ENCODE measurements at regions not wholly inside any gene's neighbourhood (a gene's known extent, or its start where the extent isn't known, plus 50 kb on each side); places are given as distances from the start of the nearest gene placed in this dataset.

GRCh38 chr9:87803166-87803565 lies 77.2 kb downstream of the CTSL start:
- TF ChIP-seq, protein P1, sequence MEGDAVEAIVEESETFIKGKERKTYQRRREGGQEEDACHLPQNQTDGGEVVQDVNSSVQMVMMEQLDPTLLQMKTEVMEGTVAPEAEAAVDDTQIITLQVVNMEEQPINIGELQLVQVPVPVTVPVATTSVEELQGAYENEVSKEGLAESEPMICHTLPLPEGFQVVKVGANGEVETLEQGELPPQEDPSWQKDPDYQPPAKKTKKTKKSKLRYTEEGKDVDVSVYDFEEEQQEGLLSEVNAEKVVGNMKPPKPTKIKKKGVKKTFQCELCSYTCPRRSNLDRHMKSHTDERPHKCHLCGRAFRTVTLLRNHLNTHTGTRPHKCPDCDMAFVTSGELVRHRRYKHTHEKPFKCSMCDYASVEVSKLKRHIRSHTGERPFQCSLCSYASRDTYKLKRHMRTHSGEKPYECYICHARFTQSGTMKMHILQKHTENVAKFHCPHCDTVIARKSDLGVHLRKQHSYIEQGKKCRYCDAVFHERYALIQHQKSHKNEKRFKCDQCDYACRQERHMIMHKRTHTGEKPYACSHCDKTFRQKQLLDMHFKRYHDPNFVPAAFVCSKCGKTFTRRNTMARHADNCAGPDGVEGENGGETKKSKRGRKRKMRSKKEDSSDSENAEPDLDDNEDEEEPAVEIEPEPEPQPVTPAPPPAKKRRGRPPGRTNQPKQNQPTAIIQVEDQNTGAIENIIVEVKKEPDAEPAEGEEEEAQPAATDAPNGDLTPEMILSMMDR (conservative IDR thresholded peaks at IDR 0.05; ENCODE audit: low read depth, low read length): no peak
- DNase-seq (ENCODE audit: low read depth): no peak
- H3K4me3 ChIP-seq (ENCODE audit: low read depth, low read length): no peak overlapping the region

DNA sequence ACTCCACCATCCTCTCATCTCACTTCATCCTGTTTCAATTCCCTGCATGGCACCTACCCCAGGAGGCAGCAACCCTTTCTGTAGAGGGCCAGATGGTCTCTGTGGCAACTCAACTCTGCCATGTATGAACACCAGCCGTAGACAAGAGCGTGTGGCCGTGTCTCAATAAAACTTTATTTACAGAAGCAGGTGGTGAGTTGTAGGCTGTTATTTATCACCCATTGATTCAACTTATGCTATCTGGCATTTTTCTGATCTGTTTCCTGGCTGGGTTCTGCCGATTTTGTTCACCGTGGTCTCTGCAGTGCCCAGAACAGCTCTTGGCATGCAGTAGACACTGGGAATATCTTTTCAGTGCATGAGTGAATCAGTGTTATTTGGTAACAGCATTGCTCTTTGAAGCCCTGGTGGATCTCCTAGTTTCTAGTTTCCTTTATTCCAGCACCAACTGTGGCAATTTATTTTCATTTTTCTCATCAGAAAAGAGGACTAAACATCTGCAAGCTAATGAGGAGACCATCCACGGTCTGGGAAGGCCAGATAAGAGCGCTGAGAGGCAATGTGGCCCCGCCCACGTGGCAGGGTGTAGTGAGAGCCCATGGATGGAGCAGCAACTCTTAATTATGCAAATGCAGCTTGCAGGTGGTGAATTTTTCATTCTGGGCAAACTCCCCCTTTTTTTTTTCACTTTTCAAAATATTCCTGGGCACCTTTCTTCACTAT lies 77.9 kb downstream of the CTSL start:
- TF ChIP-seq, protein P1 (conservative IDR thresholded peaks at IDR 0.05; ENCODE audit: low read depth, low read length): no peak
- no peak overlapping the region for H3K4me3 ChIP-seq (ENCODE audit: low read depth, low read length)
- no peak for DNase-seq (ENCODE audit: low read depth)

DNA sequence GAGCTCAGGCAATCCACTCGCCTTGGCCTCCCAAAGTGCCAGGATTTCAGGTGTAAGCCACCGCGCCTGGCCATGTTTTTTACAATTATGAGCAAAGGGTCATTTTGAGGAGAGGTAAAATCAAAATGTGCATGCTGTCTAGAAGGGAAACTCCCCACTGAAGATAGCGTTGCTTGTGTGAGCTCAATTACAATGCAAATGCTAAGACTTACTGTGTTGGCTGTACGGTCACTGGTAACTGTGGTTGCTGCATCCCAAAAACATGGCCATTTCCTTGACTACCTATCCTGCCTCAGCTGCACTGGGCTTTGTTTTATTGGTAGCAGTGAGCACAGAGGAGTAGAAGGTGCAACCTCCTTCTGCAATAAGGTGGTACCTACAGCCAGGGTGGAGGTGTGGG lies 77.4 kb upstream of the SPATA31E1 start:
- TF ChIP-seq, protein P1 (conservative IDR thresholded peaks at IDR 0.05; ENCODE audit: low read depth, low read length): no peak
- no peak overlapping the region for H3K4me3 ChIP-seq (ENCODE audit: low read depth, low read length)

DNA sequence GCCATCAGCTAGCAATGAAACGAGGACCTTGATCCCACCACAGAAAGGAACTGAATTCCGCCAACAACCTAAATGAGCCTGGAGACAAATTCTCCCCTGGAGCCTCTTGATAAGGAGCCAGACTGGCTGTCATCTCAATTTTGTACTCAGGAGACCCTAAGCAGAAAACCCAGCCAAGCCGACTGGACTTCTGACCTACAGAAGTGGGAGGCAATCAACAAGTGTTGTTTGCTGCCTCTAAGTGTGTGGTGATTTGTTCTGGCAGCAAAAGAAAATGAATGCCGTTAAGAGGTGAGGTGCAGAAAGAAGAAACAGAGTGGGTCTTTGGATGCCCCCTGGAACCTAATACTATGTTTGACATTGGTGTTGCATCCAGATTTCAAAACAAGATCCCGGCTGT lies 72.7 kb upstream of the SPATA31E1 start:
- no peak for DNase-seq (ENCODE audit: low read depth)
- TF ChIP-seq, protein P1 (conservative IDR thresholded peaks at IDR 0.05; ENCODE audit: low read depth, low read length): no peak

More for the DNA sequence above, 77.4 kb upstream of the SPATA31E1 start:
- DNase-seq (ENCODE audit: low read depth): no peak

DNA sequence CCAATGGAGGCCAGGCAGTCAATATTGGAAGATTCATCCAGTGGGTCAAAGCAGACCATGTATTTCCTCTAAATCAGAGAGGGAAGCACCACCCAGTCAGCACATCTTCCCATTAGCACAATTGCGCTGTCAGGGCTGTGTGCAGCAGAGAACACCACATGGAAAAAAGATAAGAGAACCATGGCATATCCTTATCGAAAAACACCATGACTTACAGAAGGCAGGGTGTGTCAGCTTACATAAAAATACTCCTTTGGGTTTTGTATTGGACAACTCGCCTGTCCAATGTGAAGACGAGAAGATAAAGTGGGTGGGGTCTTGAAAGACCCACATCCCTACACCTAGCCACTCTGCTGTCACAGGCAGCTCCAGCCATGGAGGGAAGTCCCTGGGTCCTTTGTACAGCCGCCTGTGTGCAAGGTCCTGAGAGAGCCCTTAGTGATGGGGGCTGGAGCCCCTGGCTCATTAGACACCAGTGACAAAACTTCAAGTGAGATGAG lies 71.9 kb upstream of the SPATA31E1 start:
- no peak for DNase-seq (ENCODE audit: low read depth)
- no peak overlapping the region for H3K4me3 ChIP-seq (ENCODE audit: low read depth, low read length)
- TF ChIP-seq, protein P1 (conservative IDR thresholded peaks at IDR 0.05; ENCODE audit: low read depth, low read length): no peak

More for the DNA sequence above, 72.7 kb upstream of the SPATA31E1 start:
- no peak overlapping the region for H3K4me3 ChIP-seq (ENCODE audit: low read depth, low read length)

DNA sequence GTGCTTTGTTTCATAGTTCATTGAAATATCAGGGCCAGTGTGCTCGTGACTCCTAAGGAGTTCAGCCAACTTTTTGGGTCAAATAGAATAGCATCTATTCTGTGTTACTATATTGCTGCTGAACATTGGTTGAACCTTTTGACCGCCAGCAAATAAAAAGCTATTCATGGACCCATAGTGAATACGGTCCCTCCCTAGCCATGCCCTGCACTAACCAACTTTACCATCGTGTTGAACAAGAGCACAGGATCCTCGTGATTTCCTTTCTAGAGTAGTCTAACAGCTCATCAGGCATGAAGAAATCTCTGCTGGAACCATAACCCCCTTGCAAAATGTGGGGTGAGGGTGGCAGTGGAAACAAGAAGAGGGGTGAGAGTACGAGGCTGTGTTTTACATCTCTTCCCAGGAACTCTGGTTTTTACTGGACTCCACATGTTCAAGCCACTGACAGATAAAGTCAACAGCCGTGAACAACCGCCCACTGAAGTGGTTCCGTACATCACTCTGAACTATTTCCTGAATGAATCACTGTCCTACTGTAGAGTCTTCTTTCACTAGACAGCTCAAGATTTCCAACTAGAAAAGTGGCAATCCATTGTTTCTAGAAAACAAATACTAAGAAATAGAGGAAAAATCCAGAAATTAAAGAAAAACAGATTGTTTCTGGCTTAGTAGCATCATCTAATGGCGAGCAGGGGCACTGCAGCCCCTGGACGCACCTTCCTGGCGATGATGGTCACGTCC lies 70.1 kb upstream of the SPATA31E1 start:
- TF ChIP-seq, protein P1 (conservative IDR thresholded peaks at IDR 0.05; ENCODE audit: low read depth, low read length): peak; percentile 94
- no peak overlapping the region for H3K4me3 ChIP-seq (ENCODE audit: low read depth, low read length)
- peak; percentile 59 for DNase-seq (ENCODE audit: low read depth)

Measured in epithelial cell of proximal tubule (primary cell).